ENCODE measurements at regions not wholly inside any gene's neighbourhood (a gene's known extent, or its start where the extent isn't known, plus 50 kb on each side); places are given as distances from the start of the nearest gene placed in this dataset.

DNA sequence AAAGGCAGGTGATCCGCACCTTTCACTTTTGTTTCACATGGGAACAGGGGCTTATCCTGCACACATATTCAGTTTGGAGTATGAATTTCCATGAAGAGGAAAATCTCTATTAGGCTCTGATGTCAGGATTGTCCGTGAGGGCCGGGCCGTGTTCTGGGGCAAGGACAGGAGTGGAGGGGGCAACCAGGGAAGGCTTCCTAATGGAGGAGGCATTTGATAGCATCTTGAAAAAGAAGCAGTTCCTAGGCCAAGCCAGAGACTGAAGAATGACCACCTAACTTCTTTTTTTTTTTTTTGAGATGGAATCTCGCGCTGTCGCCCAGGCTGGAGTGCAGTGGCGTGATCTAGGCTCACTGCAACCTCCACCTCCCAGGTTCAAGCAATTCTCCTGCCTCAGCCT is 174.2 kb downstream of the SEC14L1 start:
- H3K9me2 ChIP-seq (replicated peaks; ENCODE audit: insufficient read depth, low read length) = no peaks in the 10 kb centered on the region
- H4K20me1 ChIP-seq (ENCODE audit: low read depth, low read length) = no peaks in the 10 kb centered on the region
- H3K4me2 ChIP-seq (ENCODE audit: low read depth, low read length, poor library complexity, severe bottlenecking) = no peak overlapping the region
- peaks cover 2% of the 10 kb centered on the region; the same call in 1 of the 2 replicates for H3K27me3 ChIP-seq (ENCODE audit: low read length)
- no peak overlapping the region for H2AFZ ChIP-seq (ENCODE audit: low read depth, low read length, severe bottlenecking)
- TF ChIP-seq EZH2phosphoT487 (conservative IDR thresholded peaks at IDR 0.05; ENCODE audit: low read length) = no peak
- TF ChIP-seq, protein P1, sequence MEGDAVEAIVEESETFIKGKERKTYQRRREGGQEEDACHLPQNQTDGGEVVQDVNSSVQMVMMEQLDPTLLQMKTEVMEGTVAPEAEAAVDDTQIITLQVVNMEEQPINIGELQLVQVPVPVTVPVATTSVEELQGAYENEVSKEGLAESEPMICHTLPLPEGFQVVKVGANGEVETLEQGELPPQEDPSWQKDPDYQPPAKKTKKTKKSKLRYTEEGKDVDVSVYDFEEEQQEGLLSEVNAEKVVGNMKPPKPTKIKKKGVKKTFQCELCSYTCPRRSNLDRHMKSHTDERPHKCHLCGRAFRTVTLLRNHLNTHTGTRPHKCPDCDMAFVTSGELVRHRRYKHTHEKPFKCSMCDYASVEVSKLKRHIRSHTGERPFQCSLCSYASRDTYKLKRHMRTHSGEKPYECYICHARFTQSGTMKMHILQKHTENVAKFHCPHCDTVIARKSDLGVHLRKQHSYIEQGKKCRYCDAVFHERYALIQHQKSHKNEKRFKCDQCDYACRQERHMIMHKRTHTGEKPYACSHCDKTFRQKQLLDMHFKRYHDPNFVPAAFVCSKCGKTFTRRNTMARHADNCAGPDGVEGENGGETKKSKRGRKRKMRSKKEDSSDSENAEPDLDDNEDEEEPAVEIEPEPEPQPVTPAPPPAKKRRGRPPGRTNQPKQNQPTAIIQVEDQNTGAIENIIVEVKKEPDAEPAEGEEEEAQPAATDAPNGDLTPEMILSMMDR (IDR thresholded peaks at IDR 0.05; ENCODE audit: insufficient read depth, low read length, poor library complexity, severe bottlenecking) = no peak
- no peak overlapping the region for H3K9ac ChIP-seq (ENCODE audit: low read length)
- no peaks in the 10 kb centered on the region for H3K79me2 ChIP-seq (ENCODE audit: insufficient read depth, low read length)
- H3K36me3 ChIP-seq (ENCODE audit: low read length) = no peaks in the 10 kb centered on the region
- no peak overlapping the region for H3K4me3 ChIP-seq (ENCODE audit: insufficient read depth, low read length, poor library complexity, severe bottlenecking)
- H3K27ac ChIP-seq (ENCODE audit: low read depth, low read length) = no peak overlapping the region
- no peaks in the 10 kb centered on the region for H3K9me3 ChIP-seq (ENCODE audit: insufficient read depth, low read length)
- no peaks in the 10 kb centered on the region for H3F3A ChIP-seq (ENCODE audit: insufficient read depth)

DNA sequence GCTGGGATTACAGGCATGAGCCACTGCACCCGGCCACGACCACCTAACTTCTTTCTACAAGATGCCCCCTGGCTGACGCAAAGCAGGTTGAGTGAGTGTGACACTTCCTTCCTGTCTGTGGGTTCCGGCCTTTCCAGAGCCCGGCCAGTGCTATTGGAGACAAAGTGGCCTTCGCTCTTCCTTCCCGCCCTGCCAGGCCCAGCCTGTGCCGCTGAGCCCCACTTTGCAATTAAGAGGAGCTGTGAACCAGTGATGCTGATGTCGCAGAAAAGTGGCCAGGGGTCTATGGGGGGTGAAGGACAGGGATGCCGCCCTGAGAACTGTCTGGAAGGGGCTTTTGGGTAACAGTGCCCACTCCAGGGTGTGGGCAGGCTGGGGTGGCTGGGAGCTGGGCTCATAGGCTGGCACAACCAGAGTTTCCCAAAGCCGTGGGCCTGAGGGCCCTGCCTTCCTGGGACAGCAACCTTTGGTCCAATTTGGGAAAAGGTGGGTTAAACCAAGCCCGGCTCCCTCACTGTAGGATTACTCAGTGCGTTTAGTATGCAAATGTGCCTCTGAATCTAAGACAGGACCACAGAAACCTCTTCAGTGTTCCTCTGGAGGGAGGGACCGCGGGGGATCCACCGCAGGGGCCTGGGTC is 174.9 kb downstream of the SEC14L1 start:
- Histone ChIP-seq H3K9ac (ENCODE audit: low read length) (no peak overlapping the region), H4K20me1 (ENCODE audit: low read depth, low read length) (no peaks in the 10 kb centered on the region), H3K36me3 (ENCODE audit: low read length) (no peaks in the 10 kb centered on the region), H2AFZ (ENCODE audit: low read depth, low read length, severe bottlenecking) (no peak overlapping the region), H3K4me3 (ENCODE audit: insufficient read depth, low read length, poor library complexity, severe bottlenecking) (no peak overlapping the region), H3K9me3 (ENCODE audit: insufficient read depth, low read length) (no peaks in the 10 kb centered on the region), H3F3A (ENCODE audit: insufficient read depth) (no peaks in the 10 kb centered on the region), H3K9me2 (replicated peaks; ENCODE audit: insufficient read depth, low read length) (no peaks in the 10 kb centered on the region), H3K79me2 (ENCODE audit: insufficient read depth, low read length) (no peaks in the 10 kb centered on the region), H3K27ac (ENCODE audit: low read depth, low read length) (no peak overlapping the region), H3K27me3 (ENCODE audit: low read length) (peaks cover 2% of the 10 kb centered on the region; the same call in 1 of the 2 replicates), H3K4me2 (ENCODE audit: low read depth, low read length, poor library complexity, severe bottlenecking) (no peak overlapping the region)
- no peak for TF ChIP-seq EZH2phosphoT487 (conservative IDR thresholded peaks at IDR 0.05; ENCODE audit: low read length)
- TF ChIP-seq, protein P1 (IDR thresholded peaks at IDR 0.05; ENCODE audit: insufficient read depth, low read length, poor library complexity, severe bottlenecking) = no peak

DNA sequence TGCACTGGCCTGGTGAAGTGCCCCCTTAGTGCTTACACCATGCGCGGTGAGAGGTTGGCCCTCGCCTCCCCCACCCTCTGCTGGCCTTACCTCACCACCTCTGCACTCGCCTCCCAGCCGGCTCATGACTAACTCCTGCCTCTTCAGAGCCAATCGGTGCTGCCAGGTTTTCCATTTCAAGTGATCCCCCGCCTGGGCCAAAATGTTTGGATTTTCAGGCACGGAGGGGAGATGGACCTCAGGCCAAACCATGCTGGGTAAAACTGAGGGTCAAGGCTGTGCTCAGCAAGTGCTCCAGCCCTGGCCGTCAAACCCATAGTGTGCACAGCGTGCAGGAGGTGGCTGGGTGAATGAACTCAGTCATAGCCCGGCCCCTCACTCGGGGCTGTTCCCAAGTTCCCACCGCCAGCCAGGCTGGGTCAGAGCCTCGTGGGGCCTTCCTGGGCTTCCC is 175.4 kb downstream of the SEC14L1 start:
- no peak overlapping the region for H3K27ac ChIP-seq (ENCODE audit: low read depth, low read length)
- H4K20me1 ChIP-seq (ENCODE audit: low read depth, low read length) = no peaks in the 10 kb centered on the region
- no peaks in the 10 kb centered on the region for H3F3A ChIP-seq (ENCODE audit: insufficient read depth)
- no peaks in the 10 kb centered on the region for H3K9me2 ChIP-seq (replicated peaks; ENCODE audit: insufficient read depth, low read length)
- TF ChIP-seq, protein P1 (IDR thresholded peaks at IDR 0.05; ENCODE audit: insufficient read depth, low read length, poor library complexity, severe bottlenecking) = no peak
- TF ChIP-seq EZH2phosphoT487 (conservative IDR thresholded peaks at IDR 0.05; ENCODE audit: low read length) = no peak
- H3K4me2 ChIP-seq (ENCODE audit: low read depth, low read length, poor library complexity, severe bottlenecking) = no peak overlapping the region
- no peaks in the 10 kb centered on the region for H3K9me3 ChIP-seq (ENCODE audit: insufficient read depth, low read length)
- H3K36me3 ChIP-seq (ENCODE audit: low read length) = no peaks in the 10 kb centered on the region
- H3K79me2 ChIP-seq (ENCODE audit: insufficient read depth, low read length) = no peaks in the 10 kb centered on the region
- no peak overlapping the region for H2AFZ ChIP-seq (ENCODE audit: low read depth, low read length, severe bottlenecking)
- no peak overlapping the region for H3K9ac ChIP-seq (ENCODE audit: low read length)
- H3K27me3 ChIP-seq (ENCODE audit: low read length) = peaks cover 2% of the 10 kb centered on the region; the same call in 1 of the 2 replicates
- no peak overlapping the region for H3K4me3 ChIP-seq (ENCODE audit: insufficient read depth, low read length, poor library complexity, severe bottlenecking)
